Osteocyte (in vitro differentiated cells): ENCODE measurements at regions not wholly inside any gene's neighbourhood (a gene's known extent, or its start where the extent isn't known, plus 50 kb on each side); places are given as distances from the start of the nearest gene placed in this dataset.

ENCODE experiments used
- DNase-seq: peaks from one replicate; pipeline ENCODE4 v3.0.0; 2021; ENCODE audit warnings: mixed read lengths; ENCODE audit not compliant: unreplicated experiment; ENCODE audit errors: extremely low spot score
- H3K27ac Mint-ChIP-seq: one replicate; pipeline ENCODE4 v1.8.0; 2021; ENCODE audit warnings: mild to moderate bottlenecking, mixed read lengths; ENCODE audit not compliant: unreplicated experiment
- H3K27me3 Mint-ChIP-seq: one replicate; pipeline ENCODE4 v1.8.0; 2021; ENCODE audit warnings: mixed read lengths; ENCODE audit not compliant: unreplicated experiment
- H3K36me3 Mint-ChIP-seq: one replicate; pipeline ENCODE4 v1.8.0; 2021; ENCODE audit warnings: mixed read lengths; ENCODE audit not compliant: unreplicated experiment
- H3K4me1 Mint-ChIP-seq: one replicate; pipeline ENCODE4 v1.8.0; 2021; ENCODE audit warnings: mixed read lengths; ENCODE audit not compliant: unreplicated experiment
- H3K4me3 Mint-ChIP-seq: one replicate; pipeline ENCODE4 v1.8.0; 2021; ENCODE audit warnings: mild to moderate bottlenecking, moderate library complexity, mixed read lengths; ENCODE audit not compliant: unreplicated experiment
- H3K9me3 Mint-ChIP-seq: one replicate; pipeline ENCODE4 v1.8.0; 2021; ENCODE audit warnings: mixed read lengths; ENCODE audit not compliant: unreplicated experiment
- CTCF ChIP-seq: fragments of 200-600 bp; sonication (generic); IDR thresholded peaks from 2 replicates; pipeline ENCODE4 v1.5.0; 2021; ENCODE audit warnings: antibody characterized with exemption, mild to moderate bottlenecking, moderate library complexity

DNA sequence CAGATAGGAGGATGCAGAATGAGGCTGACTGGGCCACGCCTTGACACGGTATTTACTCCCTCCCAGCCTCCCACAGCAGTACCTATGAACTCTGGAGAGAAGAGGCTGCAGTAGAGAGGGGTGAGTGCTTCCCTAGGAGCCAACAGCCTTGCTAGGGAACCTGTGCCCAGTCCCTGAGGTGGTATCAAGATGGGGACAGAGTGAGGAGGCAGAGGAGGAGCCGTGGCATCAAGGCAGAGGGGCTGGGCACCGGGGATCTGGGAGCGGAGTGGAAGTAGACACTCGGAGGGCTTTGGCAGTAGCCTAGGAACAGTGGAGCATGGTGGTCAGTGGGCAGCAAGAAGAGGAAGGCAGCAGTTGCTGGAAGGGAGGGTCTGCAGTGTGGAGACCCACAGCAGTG lies 68.7 kb upstream of the CHST15 start:
- no peak for DNase-seq
- peaks cover 14% of the 10 kb centered on the region for H3K4me1 Mint-ChIP-seq
- H3K4me3 Mint-ChIP-seq = no peak overlapping the region
- peaks cover 6% of the 10 kb centered on the region for H3K9me3 Mint-ChIP-seq
- TF ChIP-seq CTCF = no peak
- H3K27ac Mint-ChIP-seq = no peak overlapping the region
- H3K36me3 Mint-ChIP-seq = no peaks in the 10 kb centered on the region
- peaks cover 10% of the 10 kb centered on the region for H3K27me3 Mint-ChIP-seq

DNA sequence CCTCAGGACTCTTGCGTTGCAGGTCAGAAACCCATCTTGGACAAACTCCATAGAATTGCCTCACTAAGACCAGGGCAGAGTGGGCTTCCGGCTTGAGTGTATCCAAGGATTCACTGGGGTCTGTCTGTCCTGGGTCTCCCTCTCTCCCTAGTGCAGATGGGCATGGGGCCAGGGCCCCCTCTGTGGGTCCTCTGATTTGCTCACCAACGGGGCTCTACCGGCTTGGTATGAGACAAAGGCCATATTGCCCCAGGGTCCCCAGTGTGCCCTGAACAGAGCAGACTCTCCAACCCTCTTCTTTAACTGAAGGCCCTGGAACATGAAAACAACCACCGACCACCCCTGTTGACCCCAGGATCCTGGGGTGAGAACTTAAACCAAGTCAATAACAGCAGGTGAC lies 68.2 kb upstream of the CHST15 start:
- peaks cover 19% of the 10 kb centered on the region for H3K4me1 Mint-ChIP-seq
- no peak for TF ChIP-seq CTCF
- H3K27me3 Mint-ChIP-seq = peaks cover 10% of the 10 kb centered on the region
- no peak overlapping the region for H3K27ac Mint-ChIP-seq
- H3K36me3 Mint-ChIP-seq = no peaks in the 10 kb centered on the region
- H3K9me3 Mint-ChIP-seq = peaks cover 6% of the 10 kb centered on the region
- H3K4me3 Mint-ChIP-seq = no peak overlapping the region
- DNase-seq = no peak

DNA sequence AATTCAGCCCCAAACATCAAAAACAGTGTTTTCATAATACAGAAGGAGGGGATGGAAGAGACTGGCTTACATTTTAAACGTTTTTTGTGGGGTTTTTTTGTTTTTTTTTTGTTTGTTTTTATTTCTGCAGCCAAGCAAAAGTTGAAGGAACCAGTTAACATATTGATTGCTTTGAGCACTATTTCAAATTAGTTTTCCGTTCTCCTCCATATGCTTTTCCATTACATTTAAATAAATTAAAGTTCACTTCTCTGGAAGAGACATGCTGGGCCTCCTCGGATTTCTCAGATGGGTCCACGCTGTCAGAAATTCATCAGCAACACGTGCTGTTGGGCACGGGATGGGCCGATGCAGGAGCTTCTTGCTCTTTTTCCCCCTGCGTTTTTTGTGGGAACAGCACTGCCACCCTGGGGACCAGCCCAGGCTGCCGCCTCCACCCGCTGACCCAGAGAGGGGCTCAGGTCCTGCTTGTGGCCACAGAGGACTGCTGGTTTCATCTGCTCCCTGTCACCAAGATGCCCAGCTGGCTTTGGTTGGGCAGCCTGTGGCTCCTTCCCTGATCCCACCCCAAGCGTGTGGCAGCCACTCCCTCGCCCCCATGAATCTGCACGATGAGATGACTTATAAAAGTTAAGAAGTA lies 67.7 kb upstream of the CHST15 start:
- no peak for TF ChIP-seq CTCF
- Mint-ChIP-seq H3K4me1 (peaks cover 24% of the 10 kb centered on the region), H3K27ac (no peak overlapping the region)

DNA sequence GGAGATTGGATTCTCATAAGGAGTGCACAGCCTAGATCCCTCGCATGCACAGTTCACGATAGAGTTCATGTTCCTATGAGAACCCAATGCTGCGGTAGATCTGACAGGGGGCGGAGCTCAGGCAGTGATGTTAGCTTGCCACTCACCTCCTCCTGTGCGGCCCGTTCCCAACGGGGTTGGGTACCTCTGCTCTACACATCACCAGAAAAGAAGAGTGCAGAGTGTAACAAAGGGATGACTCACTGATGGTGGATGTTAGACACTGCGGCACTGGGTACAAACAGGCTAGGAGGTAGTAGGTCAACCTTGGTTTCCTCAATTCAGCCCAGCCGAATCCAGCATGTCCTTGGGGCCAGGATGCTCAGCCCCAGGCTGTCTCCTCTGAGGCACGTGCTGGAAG lies 66.8 kb upstream of the CHST15 start:
- Mint-ChIP-seq H3K36me3 (no peaks in the 10 kb centered on the region), H3K9me3 (peaks cover 6% of the 10 kb centered on the region)

More for the DNA sequence above, 67.7 kb upstream of the CHST15 start:
- Mint-ChIP-seq H3K27me3 (peaks cover 10% of the 10 kb centered on the region), H3K36me3 (no peaks in the 10 kb centered on the region), H3K9me3 (peaks cover 6% of the 10 kb centered on the region), H3K4me3 (no peak overlapping the region)
- DNase-seq = no peak

GRCh38 chr10:124159153-124159552 lies 65.8 kb upstream of the CHST15 start:
- Mint-ChIP-seq H3K27ac (no peak overlapping the region), H3K36me3 (no peaks in the 10 kb centered on the region), H3K27me3 (peaks cover 10% of the 10 kb centered on the region), H3K4me1 (peaks cover 33% of the 10 kb centered on the region), H3K4me3 (no peak overlapping the region), H3K9me3 (peaks cover 6% of the 10 kb centered on the region)
- TF ChIP-seq CTCF = no peak
- no peak for DNase-seq

More for the DNA sequence above, 66.8 kb upstream of the CHST15 start:
- TF ChIP-seq CTCF = no peak
- Mint-ChIP-seq H3K27me3 (peaks cover 10% of the 10 kb centered on the region), H3K4me1 (peaks cover 33% of the 10 kb centered on the region), H3K4me3 (no peak overlapping the region), H3K27ac (no peak overlapping the region)
- no peak for DNase-seq
